ENCODE measurements at regions not wholly inside any gene's neighbourhood (a gene's known extent, or its start where the extent isn't known, plus 50 kb on each side); places are given as distances from the start of the nearest gene placed in this dataset.

DNA sequence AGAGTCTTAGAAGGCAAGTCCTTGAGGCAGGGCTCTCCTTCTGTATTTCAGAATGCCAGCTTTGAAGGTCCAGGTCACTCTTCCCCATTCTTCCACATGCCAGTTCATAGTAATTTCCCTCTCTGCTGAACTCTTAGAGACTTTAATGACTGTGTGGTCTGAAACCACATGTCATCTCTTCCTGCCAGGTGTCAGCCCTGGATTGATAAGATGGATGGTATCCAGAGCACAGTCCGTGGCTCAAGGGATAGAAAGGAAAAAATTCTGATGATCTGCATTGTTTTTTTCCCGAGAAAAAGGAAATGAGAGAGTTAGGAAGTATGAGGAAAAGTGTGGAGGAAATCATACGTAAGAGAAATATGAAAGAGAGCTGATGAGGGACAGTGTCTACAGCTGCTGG is 250.9 kb downstream of the TPBG start:
- TF ChIP-seq, protein P1, sequence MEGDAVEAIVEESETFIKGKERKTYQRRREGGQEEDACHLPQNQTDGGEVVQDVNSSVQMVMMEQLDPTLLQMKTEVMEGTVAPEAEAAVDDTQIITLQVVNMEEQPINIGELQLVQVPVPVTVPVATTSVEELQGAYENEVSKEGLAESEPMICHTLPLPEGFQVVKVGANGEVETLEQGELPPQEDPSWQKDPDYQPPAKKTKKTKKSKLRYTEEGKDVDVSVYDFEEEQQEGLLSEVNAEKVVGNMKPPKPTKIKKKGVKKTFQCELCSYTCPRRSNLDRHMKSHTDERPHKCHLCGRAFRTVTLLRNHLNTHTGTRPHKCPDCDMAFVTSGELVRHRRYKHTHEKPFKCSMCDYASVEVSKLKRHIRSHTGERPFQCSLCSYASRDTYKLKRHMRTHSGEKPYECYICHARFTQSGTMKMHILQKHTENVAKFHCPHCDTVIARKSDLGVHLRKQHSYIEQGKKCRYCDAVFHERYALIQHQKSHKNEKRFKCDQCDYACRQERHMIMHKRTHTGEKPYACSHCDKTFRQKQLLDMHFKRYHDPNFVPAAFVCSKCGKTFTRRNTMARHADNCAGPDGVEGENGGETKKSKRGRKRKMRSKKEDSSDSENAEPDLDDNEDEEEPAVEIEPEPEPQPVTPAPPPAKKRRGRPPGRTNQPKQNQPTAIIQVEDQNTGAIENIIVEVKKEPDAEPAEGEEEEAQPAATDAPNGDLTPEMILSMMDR (IDR thresholded peaks at IDR 0.05; ENCODE audit: insufficient read depth, low read depth, low read length) = no peak
- no peak for TF ChIP-seq EZH2 (IDR thresholded peaks at IDR 0.05; ENCODE audit: insufficient read depth, low read length)
